Smooth muscle cell (in vitro differentiated cells): ENCODE measurements at regions not wholly inside any gene's neighbourhood (a gene's known extent, or its start where the extent isn't known, plus 50 kb on each side); places are given as distances from the start of the nearest gene placed in this dataset.
A peak's percentile ranks its signal among the peaks of the same experiment; 100 is the strongest.

Experiments used
- DNase-seq: peaks from one replicate; lab custom pipeline; 2025; ENCODE audit not compliant: unreplicated experiment; lab: John Stamatoyannopoulos, UW
- H2AFZ ChIP-seq: fragments of 200-600 bp; sonication (generic); 2 replicates; pipeline ENCODE4 v1.6.0; 2016; ENCODE audit warnings: antibody characterized with exemption, low read depth, mild to moderate bottlenecking
- H3F3A ChIP-seq: fragments of 200-600 bp; sonication (generic); 2 replicates; pipeline ENCODE4 v1.6.0; 2017; ENCODE audit warnings: antibody characterized with exemption, low read depth
- H3K27ac ChIP-seq: fragments of 200-600 bp; sonication (generic); 2 replicates; pipeline ENCODE4 v1.5.1; 2016; ENCODE audit warnings: low read depth, mild to moderate bottlenecking
- H3K27me3 ChIP-seq: fragments of 200-600 bp; sonication (generic); 2 replicates; pipeline ENCODE4 v1.6.1; 2016; ENCODE audit warnings: low read depth, mild to moderate bottlenecking
- H3K36me3 ChIP-seq: fragments of 200-600 bp; sonication (generic); 2 replicates; pipeline ENCODE4 v1.5.1; 2016; ENCODE audit warnings: low read depth
- H3K4me1 ChIP-seq: fragments of 200-600 bp; sonication (generic); 2 replicates; pipeline ENCODE4 v1.5.1; 2016; ENCODE audit warnings: low read depth
- H3K4me2 ChIP-seq: fragments of 200-600 bp; sonication (generic); 2 replicates; pipeline ENCODE4 v1.6.0; 2016; ENCODE audit warnings: mild to moderate bottlenecking
- H3K4me3 ChIP-seq: fragments of 200-600 bp; sonication (generic); 2 replicates; pipeline ENCODE4 v1.5.1; 2016; ENCODE audit warnings: mild to moderate bottlenecking
- H3K79me2 ChIP-seq: fragments of 200-600 bp; sonication (generic); 2 replicates; pipeline ENCODE4 v1.6.0; 2016; ENCODE audit warnings: low read depth, mild to moderate bottlenecking
- H3K9ac ChIP-seq: fragments of 200-600 bp; sonication (generic); 2 replicates; pipeline ENCODE4 v1.6.0; 2016; ENCODE audit warnings: low read depth
- H3K9me3 ChIP-seq: fragments of 200-600 bp; sonication (generic); replicated peaks from 2 replicates; pipeline ENCODE4 v1.5.1; 2016; ENCODE audit warnings: low read depth
- H4K20me1 ChIP-seq: fragments of 200-600 bp; sonication (generic); 2 replicates; pipeline ENCODE4 v1.6.0; 2016; ENCODE audit warnings: low read depth
- WGBS: methylation state at CpG from one replicate; pipeline ENCODE4 v1.1.7; 2016; ENCODE audit warnings: low lambda C conversion rate; 5-methylcytosine and 5-hydroxymethylcytosine counted together
- TF ChIP-seq, protein P1 (sequence below): fragments of 200-600 bp; sonication (generic); IDR thresholded peaks from 2 replicates; pipeline ENCODE4 v1.5.1; 2017; ENCODE audit warnings: borderline replicate concordance, mild to moderate bottlenecking, antibody characterized with exemption; ENCODE audit not compliant: insufficient read depth, poor library complexity, severe bottlenecking

DNA sequence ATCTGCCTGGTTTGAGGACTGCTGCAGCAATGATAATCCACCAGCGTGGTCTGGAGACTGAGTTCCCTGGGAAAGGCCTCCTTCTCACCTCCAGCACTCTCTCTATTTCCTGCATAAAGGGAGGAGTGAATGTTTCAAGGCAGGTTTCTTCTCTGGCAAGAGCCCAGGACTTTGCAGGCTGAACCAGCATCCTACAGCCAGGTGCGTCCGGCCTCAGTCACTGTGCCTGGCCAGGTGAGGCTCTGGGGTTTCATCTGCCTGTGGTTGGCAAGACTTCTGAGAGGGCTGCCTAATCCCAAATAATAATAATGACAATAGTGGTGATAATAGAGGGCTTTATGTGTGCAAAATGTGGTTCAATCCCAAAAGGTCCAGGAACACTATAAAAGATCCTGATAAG, 269.0 kb upstream of the TBC1D5 start:
- Histone ChIP-seq H3K4me3 (no peak overlapping the region), H3K9ac (no peak overlapping the region), H4K20me1 (peaks cover 27% of the 10 kb centered on the region), H3K36me3 (no peaks in the 10 kb centered on the region), H3K4me2 (no peak overlapping the region), H3K9me3 (no peaks in the 10 kb centered on the region), H3F3A (no peaks in the 10 kb centered on the region), H3K4me1 (no peaks in the 10 kb centered on the region), H3K27ac (no peak overlapping the region), H3K79me2 (no peaks in the 10 kb centered on the region), H3K27me3 (no peaks in the 10 kb centered on the region), H2AFZ (no peak overlapping the region)
- DNase-seq, result no peak
- 90% methylated on average over 3 of the region's 3 CpGs for WGBS
- TF ChIP-seq, protein P1, sequence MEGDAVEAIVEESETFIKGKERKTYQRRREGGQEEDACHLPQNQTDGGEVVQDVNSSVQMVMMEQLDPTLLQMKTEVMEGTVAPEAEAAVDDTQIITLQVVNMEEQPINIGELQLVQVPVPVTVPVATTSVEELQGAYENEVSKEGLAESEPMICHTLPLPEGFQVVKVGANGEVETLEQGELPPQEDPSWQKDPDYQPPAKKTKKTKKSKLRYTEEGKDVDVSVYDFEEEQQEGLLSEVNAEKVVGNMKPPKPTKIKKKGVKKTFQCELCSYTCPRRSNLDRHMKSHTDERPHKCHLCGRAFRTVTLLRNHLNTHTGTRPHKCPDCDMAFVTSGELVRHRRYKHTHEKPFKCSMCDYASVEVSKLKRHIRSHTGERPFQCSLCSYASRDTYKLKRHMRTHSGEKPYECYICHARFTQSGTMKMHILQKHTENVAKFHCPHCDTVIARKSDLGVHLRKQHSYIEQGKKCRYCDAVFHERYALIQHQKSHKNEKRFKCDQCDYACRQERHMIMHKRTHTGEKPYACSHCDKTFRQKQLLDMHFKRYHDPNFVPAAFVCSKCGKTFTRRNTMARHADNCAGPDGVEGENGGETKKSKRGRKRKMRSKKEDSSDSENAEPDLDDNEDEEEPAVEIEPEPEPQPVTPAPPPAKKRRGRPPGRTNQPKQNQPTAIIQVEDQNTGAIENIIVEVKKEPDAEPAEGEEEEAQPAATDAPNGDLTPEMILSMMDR, result no peak

DNA sequence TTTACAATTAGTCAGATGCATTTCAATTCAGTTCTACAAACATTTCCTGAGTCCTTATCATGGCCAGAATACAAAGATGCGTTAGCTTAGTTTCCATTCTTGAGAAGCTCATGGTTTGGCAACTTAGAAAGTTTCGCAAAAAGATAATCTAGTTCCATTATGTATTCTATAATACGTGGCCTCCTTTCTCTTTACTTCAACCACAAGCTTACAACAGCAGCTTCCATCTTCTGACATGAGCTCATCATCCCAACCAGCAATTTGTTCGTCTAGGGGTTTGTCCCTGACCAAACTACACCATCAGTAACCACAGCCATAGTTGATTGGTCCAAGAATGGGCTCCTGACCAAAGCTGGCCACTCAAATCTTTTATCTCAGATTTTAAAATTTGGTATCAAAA, 267.6 kb upstream of the TBC1D5 start:
- peaks cover 27% of the 10 kb centered on the region for H4K20me1 ChIP-seq
- H2AFZ ChIP-seq, result no peak overlapping the region
- H3K79me2 ChIP-seq, result no peaks in the 10 kb centered on the region
- no peak overlapping the region for H3K27ac ChIP-seq
- no peaks in the 10 kb centered on the region for H3F3A ChIP-seq
- H3K27me3 ChIP-seq, result no peaks in the 10 kb centered on the region
- no peaks in the 10 kb centered on the region for H3K36me3 ChIP-seq
- H3K4me1 ChIP-seq, result no peaks in the 10 kb centered on the region
- no peak overlapping the region for H3K4me3 ChIP-seq
- TF ChIP-seq, protein P1, result no peak
- no peak overlapping the region for H3K9ac ChIP-seq
- H3K4me2 ChIP-seq, result no peak overlapping the region
- WGBS, result 76% methylated on average over 4 of the region's 4 CpGs
- no peaks in the 10 kb centered on the region for H3K9me3 ChIP-seq
- DNase-seq, result no peak

DNA sequence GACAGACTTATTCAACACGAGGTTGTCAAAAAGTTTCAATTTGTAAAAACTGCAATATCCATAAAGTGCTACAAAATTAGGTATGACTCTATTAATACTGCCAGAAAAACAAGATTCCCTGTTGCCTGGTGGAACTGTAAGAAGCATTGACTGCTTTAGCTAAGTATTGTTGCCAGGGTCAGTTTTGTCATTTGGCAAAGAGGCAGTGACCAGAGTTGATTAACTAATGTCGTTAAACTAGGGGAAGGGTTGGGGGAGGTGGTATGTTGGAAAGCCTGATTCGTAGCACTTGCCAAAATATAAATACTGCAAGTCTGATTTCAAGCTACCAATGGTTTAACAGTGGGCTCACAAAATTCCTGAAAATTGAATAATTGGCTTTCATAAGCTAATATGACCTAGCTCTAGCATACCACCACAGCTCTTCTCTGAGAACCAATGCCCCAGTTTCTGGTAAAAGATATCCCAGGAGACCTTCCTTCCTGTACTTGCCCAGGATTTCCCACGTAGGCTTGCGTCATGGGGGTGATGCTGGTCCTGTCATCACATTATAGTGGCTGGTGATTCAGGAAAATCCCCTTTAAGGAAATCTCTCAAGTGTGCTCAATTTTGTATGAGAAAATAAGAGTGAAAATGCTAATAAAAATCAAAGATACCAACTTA, 266.4 kb upstream of the TBC1D5 start:
- Histone ChIP-seq H3K27ac (no peak overlapping the region), H3K36me3 (no peaks in the 10 kb centered on the region), H3K9ac (no peak overlapping the region), H3K4me1 (no peaks in the 10 kb centered on the region), H3K9me3 (no peaks in the 10 kb centered on the region), H3K4me2 (no peak overlapping the region), H3K79me2 (no peaks in the 10 kb centered on the region), H3K27me3 (no peaks in the 10 kb centered on the region), H3K4me3 (no peak overlapping the region), H4K20me1 (peaks cover 27% of the 10 kb centered on the region), H3F3A (no peaks in the 10 kb centered on the region), H2AFZ (no peak overlapping the region)
- TF ChIP-seq, protein P1, result no peak
- 68% methylated on average over 5 of the region's 5 CpGs for WGBS
- DNase-seq, result no peak

DNA sequence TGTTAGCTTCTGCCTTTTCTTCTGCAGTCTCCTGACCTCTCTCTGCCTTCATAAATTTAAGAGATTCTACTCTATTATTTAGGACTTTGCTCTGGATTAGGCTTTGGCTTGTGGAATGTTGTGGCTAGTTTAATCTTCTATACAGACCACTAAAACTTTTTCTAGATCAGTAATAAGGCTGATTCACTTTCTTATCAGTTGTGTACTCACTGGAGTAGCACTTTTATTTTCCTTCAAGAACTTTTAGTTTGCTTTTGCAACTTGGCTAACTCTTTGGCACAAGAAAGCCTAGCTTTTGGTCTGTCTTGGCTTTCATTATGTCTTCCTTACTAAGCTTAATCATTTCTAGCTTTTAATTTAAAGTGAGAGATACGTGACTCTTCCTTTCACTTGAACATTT, 265.5 kb upstream of the TBC1D5 start:
- no peaks in the 10 kb centered on the region for H3K36me3 ChIP-seq
- H3K27me3 ChIP-seq, result no peaks in the 10 kb centered on the region
- WGBS, result 69% methylated on average over 1 of the region's 1 CpG
- H3F3A ChIP-seq, result no peaks in the 10 kb centered on the region
- H2AFZ ChIP-seq, result no peak overlapping the region
- no peaks in the 10 kb centered on the region for H3K9me3 ChIP-seq
- TF ChIP-seq, protein P1, result no peak
- H3K4me1 ChIP-seq, result no peaks in the 10 kb centered on the region
- H4K20me1 ChIP-seq, result peaks cover 27% of the 10 kb centered on the region
- peak overlapping the region; percentile 57 for H3K4me2 ChIP-seq
- no peak for DNase-seq
- peak overlapping the region; percentile 36 for H3K27ac ChIP-seq
- no peaks in the 10 kb centered on the region for H3K79me2 ChIP-seq
- H3K4me3 ChIP-seq, result no peak overlapping the region
- no peak overlapping the region for H3K9ac ChIP-seq
